ENCODE measurements at regions not wholly inside any gene's neighbourhood (a gene's known extent, or its start where the extent isn't known, plus 50 kb on each side); places are given as distances from the start of the nearest gene placed in this dataset.
A peak's percentile ranks its signal among the peaks of the same experiment; 100 is the strongest.
"Not testable (repeated sequence)": the region's sequence is repeated elsewhere in the genome, so short reads cannot be mapped to it uniquely, and the experiment has no call there.

DNA sequence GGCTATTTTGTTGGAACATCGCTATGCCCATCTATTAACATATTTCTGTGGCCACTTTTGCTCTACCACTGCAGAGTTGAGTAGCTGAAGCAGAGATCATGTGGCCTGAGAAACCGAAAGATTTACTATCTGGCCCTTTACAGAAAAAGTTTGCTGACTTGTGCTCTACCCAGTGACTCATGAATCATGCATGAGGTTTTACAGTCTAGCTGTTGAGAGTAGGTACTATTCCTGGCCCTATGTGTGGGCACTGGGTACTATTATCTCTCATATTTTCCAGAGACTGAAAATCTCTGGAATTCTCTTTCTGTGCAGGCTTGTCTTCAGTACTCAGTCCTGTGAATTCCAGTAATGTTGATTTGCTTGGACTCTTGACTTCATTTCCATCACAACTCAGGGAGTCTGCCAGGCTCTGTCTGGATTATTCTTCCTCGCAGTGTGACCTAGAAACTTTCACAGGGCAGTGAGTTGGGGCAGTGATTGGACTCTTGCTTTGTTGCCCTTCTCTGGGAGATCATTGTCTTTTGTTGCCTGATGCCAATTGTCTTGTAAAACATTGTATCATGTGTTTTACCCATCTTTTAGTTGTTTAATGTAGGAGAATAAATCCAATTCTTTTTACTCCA, 121.3 kb upstream of the PRSS12 start:
- DNase-seq; H3K36me3 Mint-ChIP-seq (ENCODE audit: insufficient read depth); H3K4me1 Mint-ChIP-seq (ENCODE audit: low read depth); H3K27me3 Mint-ChIP-seq (ENCODE audit: low read depth); ATAC-seq; H3K9me3 Mint-ChIP-seq; H3K4me3 Mint-ChIP-seq: not testable (repeated sequence)

GRCh38 chr4:118474771-118475170, 122.0 kb upstream of the PRSS12 start:
- not testable (repeated sequence) for H3K4me3 Mint-ChIP-seq; H3K4me1 Mint-ChIP-seq (ENCODE audit: low read depth); ATAC-seq

DNA sequence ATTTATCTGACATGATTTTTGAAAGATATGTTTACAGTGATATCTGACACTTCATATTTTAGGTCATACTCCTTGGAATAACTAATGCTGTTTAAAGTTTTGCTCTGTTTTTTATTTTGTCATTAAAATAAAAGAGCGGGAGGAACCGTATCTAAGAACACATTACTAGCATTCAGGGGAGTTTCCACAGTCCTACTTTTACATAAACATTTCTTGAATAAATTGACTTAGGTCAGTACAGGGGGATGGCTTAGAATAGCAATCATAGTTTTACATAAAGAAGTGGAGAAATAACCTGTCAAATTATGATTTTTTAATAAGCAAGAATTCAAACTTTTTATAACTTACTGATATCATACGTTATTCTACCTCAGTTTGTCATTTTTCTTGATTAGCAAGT, 123.1 kb upstream of the PRSS12 start:
- not testable (repeated sequence) for H3K4me3 Mint-ChIP-seq; H3K27me3 Mint-ChIP-seq (ENCODE audit: low read depth); H3K4me1 Mint-ChIP-seq (ENCODE audit: low read depth); H3K36me3 Mint-ChIP-seq (ENCODE audit: insufficient read depth); H3K9me3 Mint-ChIP-seq; ATAC-seq; DNase-seq

More at GRCh38 chr4:118474771-118475170, 122.0 kb upstream of the PRSS12 start:
- not testable (repeated sequence) for H3K36me3 Mint-ChIP-seq (ENCODE audit: insufficient read depth); H3K9me3 Mint-ChIP-seq; DNase-seq; H3K27me3 Mint-ChIP-seq (ENCODE audit: low read depth)

- ATAC-seq; H3K36me3 Mint-ChIP-seq (ENCODE audit: insufficient read depth); DNase-seq; H3K9me3 Mint-ChIP-seq; H3K27me3 Mint-ChIP-seq (ENCODE audit: low read depth); H3K4me1 Mint-ChIP-seq (ENCODE audit: low read depth); H3K4me3 Mint-ChIP-seq: not testable (repeated sequence)
These were observed 125.0 kb upstream of the PRSS12 start for GRCh38 chr4:118477826-118478225.

DNA sequence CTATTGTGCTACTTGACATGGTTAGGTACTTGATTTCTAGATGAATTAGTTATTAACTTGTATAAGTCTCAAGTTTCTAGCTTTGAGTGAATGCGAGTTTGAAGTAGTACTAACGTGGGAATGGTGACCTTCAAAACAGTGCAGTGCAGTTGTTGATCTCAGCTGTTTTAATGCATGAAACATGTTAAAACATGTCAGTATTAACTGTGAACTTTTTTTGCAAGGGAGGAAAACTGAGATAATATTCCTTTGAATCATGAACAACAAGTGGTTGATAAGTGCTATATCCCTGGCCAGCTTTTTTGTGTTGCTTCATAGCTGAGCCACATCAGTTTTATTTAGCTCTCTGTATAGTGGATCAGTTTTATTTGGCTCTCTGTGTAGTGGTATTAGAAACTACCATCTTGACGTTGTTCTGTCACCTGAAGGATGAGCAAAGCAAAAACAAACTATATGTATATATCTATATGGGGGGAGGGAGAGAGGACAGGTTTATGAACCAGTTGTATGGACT, 133.1 kb upstream of the PRSS12 start:
- H3K9me3 Mint-ChIP-seq; H3K4me3 Mint-ChIP-seq; DNase-seq; ATAC-seq; H3K4me1 Mint-ChIP-seq (ENCODE audit: low read depth); H3K27me3 Mint-ChIP-seq (ENCODE audit: low read depth); H3K36me3 Mint-ChIP-seq (ENCODE audit: insufficient read depth): not testable (repeated sequence)

GRCh38 chr4:118492963-118493362, 140.2 kb upstream of the PRSS12 start:
- not testable (repeated sequence) for H3K4me3 Mint-ChIP-seq; H3K4me1 Mint-ChIP-seq (ENCODE audit: low read depth); ATAC-seq; H3K36me3 Mint-ChIP-seq (ENCODE audit: insufficient read depth); H3K27me3 Mint-ChIP-seq (ENCODE audit: low read depth); DNase-seq; H3K9me3 Mint-ChIP-seq

- not testable (repeated sequence) for H3K4me1 Mint-ChIP-seq (ENCODE audit: low read depth); DNase-seq; H3K36me3 Mint-ChIP-seq (ENCODE audit: insufficient read depth); H3K9me3 Mint-ChIP-seq; ATAC-seq; H3K4me3 Mint-ChIP-seq
- H3K27me3 Mint-ChIP-seq (ENCODE audit: low read depth), result peaks cover 10% of the 10 kb centered on the region
These were observed 141.6 kb upstream of the PRSS12 start for GRCh38 chr4:118494437-118494836.

- not testable (repeated sequence) for H3K27me3 Mint-ChIP-seq (ENCODE audit: low read depth); ATAC-seq; H3K4me1 Mint-ChIP-seq (ENCODE audit: low read depth); H3K9me3 Mint-ChIP-seq; H3K4me3 Mint-ChIP-seq; DNase-seq; H3K36me3 Mint-ChIP-seq (ENCODE audit: insufficient read depth)
These were observed 150.2 kb upstream of the PRSS12 start for GRCh38 chr4:118502967-118503366.

DNA sequence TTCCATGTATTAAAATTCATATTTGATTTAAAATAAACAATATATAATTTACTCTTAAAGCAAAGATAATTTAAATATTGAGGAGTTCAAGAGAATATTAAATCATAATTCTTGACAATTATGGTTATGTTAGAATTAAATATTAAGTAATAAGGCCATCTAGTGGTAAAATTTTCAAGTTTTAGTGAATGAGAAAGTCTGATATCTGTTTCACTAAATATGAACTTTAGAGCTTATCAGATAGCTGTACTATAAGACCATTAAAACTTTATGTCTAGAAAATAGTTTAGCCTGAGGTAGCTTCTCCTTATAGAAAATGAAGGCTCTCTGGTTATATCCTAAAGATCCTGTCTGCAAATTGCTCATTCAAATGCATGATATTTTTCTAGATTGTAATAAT, 152.1 kb upstream of the PRSS12 start:
- H3K4me1 Mint-ChIP-seq (ENCODE audit: low read depth); H3K36me3 Mint-ChIP-seq (ENCODE audit: insufficient read depth); H3K9me3 Mint-ChIP-seq; H3K4me3 Mint-ChIP-seq; H3K27me3 Mint-ChIP-seq (ENCODE audit: low read depth); ATAC-seq; DNase-seq: not testable (repeated sequence)

- H3K4me1 Mint-ChIP-seq (ENCODE audit: low read depth); DNase-seq; ATAC-seq; H3K9me3 Mint-ChIP-seq; H3K4me3 Mint-ChIP-seq; H3K27me3 Mint-ChIP-seq (ENCODE audit: low read depth); H3K36me3 Mint-ChIP-seq (ENCODE audit: insufficient read depth): not testable (repeated sequence)
These were observed 152.7 kb upstream of the PRSS12 start for GRCh38 chr4:118505491-118505890.

DNA sequence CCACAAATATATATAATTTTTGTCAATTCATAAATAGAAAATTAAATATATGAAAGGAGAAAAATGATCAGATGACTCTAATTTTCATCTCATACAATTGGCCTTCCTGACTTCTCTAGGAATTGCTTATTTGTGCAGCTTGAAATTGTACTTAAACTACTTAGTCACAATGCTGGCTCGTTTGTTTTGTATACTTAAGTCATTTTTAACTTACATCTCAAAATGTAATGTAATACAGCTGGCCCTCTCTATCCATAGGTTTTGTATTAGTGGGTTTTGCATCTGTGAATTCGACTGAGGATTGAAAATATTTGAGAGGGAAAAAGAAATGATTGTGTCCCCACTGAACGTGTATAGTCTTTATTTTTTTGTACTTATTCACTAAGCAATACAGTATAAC, 160.1 kb upstream of the PRSS12 start:
- not testable (repeated sequence) for H3K27me3 Mint-ChIP-seq (ENCODE audit: low read depth); H3K4me1 Mint-ChIP-seq (ENCODE audit: low read depth); H3K4me3 Mint-ChIP-seq; ATAC-seq; H3K36me3 Mint-ChIP-seq (ENCODE audit: insufficient read depth); H3K9me3 Mint-ChIP-seq; DNase-seq

GRCh38 chr4:118514332-118514731, 161.5 kb upstream of the PRSS12 start:
- H3K27me3 Mint-ChIP-seq (ENCODE audit: low read depth); DNase-seq; H3K9me3 Mint-ChIP-seq; H3K4me1 Mint-ChIP-seq (ENCODE audit: low read depth); ATAC-seq; H3K4me3 Mint-ChIP-seq; H3K36me3 Mint-ChIP-seq (ENCODE audit: insufficient read depth): not testable (repeated sequence)

DNA sequence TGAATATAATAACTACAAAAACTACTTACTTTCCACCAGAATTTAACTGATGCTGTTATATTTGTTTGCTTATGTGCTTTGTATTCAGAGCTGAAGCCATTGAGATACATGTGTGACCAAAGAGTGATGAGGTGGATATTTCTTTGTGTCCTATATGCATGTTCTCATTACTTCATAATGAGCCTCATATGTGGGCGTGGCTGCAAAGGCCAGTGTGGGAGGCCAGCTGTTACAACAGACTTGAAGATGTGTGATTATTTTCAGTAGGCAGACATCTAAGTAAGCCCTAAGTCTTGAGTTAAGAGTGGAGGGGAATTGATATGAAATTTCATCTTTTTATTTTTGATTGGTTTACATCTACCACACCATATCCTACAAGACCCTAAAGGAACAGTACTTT, 163.3 kb upstream of the PRSS12 start:
- H3K27me3 Mint-ChIP-seq (ENCODE audit: low read depth); H3K4me3 Mint-ChIP-seq; ATAC-seq; H3K36me3 Mint-ChIP-seq (ENCODE audit: insufficient read depth); DNase-seq; H3K9me3 Mint-ChIP-seq; H3K4me1 Mint-ChIP-seq (ENCODE audit: low read depth): not testable (repeated sequence)

GRCh38 chr4:118530107-118530506, 155.1 kb upstream of the METTL14 start:
- H3K36me3 Mint-ChIP-seq (ENCODE audit: insufficient read depth); ATAC-seq; H3K4me3 Mint-ChIP-seq: not testable (repeated sequence)

DNA sequence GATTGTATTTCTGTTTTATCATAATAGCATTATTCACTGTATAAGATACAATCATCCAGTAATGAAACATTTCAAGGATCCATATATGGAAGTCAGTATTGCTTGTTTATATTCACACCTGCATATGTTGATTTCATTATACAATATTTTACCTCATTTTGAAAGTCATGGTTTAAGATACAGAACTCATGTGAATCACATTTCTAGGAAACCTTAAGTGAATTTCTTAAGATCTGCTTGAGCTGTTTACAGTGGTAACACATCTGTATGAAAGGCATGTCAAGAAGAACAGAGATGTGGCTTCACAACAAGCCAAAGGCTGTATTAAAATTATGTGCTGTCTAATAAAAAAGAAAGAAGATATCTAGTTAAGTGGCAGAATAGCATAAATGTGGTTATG, 153.2 kb upstream of the METTL14 start:
- H3K4me3 Mint-ChIP-seq; H3K9me3 Mint-ChIP-seq; H3K4me1 Mint-ChIP-seq (ENCODE audit: low read depth); DNase-seq; H3K36me3 Mint-ChIP-seq (ENCODE audit: insufficient read depth); H3K27me3 Mint-ChIP-seq (ENCODE audit: low read depth): not testable (repeated sequence)
- peak; percentile 46 to 52 for ATAC-seq

More at GRCh38 chr4:118530107-118530506, 155.1 kb upstream of the METTL14 start:
- H3K4me1 Mint-ChIP-seq (ENCODE audit: low read depth); H3K27me3 Mint-ChIP-seq (ENCODE audit: low read depth); H3K9me3 Mint-ChIP-seq; DNase-seq: not testable (repeated sequence)
